Cardiac fibroblast (primary cell): ENCODE measurements at regions not wholly inside any gene's neighbourhood (a gene's known extent, or its start where the extent isn't known, plus 50 kb on each side); places are given as distances from the start of the nearest gene placed in this dataset.
"Not testable (repeated sequence)": the region's sequence is repeated elsewhere in the genome, so short reads cannot be mapped to it uniquely, and the experiment has no call there.

ENCODE experiments used
- DNase-seq, 2 donors: peaks; one replicate each; pipeline versions ENCODE4 v3.0.0 to v3.0.0-alpha.2; 2010; ENCODE audit warnings: low read depth in 2 of 2
- H3K4me3 ChIP-seq, 2 donors: replicated peaks in 1 of 2; 1 replicate in 1 of 2; 2 replicates in 1 of 2; pipeline ENCODE4 v1.5.1; 2011; ENCODE audit warnings: low read depth in 2 of 2, low read length in 2 of 2, mild to moderate bottlenecking in 2 of 2, moderate library complexity in 1 of 2
- TF ChIP-seq, protein P1 (sequence below): IDR thresholded peaks from one replicate; pipeline ENCODE4 v1.5.1; 2011; ENCODE audit warnings: low read depth, mild to moderate bottlenecking, low read length, inconsistent platforms

DNA sequence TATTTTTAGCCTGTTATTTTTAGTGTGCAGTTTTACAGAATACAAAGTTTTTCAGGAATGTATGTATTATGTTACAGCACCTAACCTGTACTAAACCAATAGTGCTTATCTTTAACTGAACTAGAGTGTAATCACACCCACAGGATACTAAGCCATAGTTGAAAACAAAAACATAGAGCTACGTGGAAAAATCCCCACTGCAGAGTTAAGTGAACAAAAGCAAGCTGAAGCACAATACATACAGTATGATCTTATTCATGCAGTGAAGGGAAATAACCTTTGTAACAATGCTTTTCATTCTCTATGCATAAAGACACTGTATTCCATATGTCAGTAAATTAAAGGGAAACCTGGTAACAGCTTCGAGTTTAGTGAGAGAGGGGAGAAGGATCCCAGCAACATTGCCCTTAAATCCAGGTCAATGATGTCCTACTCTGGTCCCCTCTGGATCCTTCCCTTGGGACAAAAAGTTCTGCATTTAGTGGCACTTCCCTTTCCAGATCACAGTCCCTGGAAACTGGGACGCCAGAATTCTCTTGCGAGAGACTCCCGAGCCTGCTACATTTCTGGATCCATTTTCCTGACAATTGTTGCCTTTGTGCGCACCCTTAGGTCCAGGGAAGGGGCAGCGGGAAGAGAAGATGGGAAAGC, 121.3 kb upstream of the CCND2 start:
- no peak overlapping the region for H3K4me3 ChIP-seq
- DNase-seq = no peak
- TF ChIP-seq, protein P1, sequence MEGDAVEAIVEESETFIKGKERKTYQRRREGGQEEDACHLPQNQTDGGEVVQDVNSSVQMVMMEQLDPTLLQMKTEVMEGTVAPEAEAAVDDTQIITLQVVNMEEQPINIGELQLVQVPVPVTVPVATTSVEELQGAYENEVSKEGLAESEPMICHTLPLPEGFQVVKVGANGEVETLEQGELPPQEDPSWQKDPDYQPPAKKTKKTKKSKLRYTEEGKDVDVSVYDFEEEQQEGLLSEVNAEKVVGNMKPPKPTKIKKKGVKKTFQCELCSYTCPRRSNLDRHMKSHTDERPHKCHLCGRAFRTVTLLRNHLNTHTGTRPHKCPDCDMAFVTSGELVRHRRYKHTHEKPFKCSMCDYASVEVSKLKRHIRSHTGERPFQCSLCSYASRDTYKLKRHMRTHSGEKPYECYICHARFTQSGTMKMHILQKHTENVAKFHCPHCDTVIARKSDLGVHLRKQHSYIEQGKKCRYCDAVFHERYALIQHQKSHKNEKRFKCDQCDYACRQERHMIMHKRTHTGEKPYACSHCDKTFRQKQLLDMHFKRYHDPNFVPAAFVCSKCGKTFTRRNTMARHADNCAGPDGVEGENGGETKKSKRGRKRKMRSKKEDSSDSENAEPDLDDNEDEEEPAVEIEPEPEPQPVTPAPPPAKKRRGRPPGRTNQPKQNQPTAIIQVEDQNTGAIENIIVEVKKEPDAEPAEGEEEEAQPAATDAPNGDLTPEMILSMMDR = no peak

DNA sequence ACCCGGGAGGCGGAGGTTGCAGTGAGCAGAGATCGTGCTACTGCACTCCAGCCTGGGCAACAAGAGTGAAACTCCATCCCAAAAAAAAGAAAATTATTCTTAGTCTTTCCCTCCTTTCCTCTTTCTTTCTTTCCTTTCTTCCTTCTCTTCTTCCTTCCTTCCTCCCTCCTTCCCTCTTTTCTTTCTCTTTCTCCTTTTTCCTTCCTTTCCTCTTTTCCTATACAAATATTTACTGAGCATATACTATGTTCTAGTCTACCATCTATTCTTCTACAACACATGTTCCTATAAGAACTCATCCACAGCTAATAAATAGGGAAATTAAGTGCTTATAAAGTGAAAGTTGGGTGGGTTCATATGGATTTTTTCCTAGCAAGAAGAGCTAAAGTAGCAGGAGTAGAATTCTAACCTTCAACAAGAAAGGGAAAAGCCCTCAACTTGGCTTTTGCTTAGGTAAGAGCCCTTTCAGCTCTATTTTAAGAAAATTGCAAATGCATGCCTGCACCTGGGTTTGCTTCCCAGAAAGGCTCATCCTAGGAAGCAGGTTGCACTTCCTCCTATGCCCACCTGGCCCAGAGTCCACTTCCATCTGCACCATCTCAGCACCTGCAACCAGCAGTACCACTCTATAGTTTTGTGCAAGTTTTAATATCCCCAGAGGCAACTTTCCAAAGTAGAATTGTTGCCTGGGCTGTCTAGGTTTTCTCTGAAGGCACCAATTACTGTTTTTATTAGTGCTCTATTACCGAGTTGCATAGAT, 122.0 kb upstream of the CCND2 start:
- TF ChIP-seq, protein P1 = no peak
- DNase-seq = no peak
- no peak overlapping the region for H3K4me3 ChIP-seq

DNA sequence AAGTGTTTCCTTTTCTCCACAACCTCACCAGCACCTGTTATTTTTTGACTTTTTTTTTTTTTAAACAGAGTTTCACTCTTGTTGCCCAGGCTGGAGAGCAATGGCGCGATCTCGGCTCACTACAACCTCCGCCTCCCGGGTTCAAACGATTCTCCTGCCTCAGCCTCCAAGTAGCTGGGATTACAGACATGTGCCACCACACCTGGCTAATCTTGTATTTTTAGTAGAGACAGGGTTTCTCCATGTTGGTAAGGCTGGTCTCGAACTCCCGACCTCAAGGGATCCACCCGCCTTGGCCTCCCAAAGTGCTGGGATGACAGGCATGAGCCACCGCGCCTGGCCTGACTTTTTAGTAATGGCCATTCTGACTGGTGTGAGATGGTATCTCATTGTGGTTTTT, 123.2 kb upstream of the CCND2 start:
- not testable (repeated sequence) for H3K4me3 ChIP-seq, DNase-seq

DNA sequence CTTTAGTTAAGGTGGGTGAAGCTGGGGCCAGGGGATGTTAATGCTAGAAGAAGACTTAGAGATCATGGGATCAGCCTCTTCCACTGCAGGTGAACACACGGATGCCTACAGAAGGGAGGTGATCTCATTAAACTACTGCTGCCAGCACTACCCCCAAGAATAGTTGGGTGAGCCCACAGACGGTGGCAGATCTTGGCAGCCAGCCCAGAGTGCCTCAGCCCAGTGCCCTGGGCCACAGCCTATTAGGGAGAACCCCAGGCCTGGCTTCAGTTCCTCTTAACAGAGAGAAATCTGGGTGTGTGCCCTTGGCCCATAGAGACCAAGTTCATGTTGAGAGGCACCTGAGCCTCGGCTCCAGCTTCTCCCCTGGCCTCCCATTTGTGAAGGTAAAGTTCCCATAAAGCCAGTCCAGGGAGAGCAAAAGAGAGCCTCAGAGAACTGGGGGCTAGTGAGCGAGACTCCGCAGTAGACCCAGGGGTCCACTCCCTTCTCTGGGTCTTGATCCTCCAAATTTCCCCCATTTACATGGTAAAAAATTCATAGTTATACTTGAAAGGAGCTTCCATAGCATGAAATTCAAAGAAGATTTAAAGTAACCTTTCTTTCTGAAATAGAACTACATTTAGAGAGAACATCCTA, 125.0 kb upstream of the CCND2 start:
- DNase-seq = no peak
- no peak overlapping the region for H3K4me3 ChIP-seq
- TF ChIP-seq, protein P1 = no peak

DNA sequence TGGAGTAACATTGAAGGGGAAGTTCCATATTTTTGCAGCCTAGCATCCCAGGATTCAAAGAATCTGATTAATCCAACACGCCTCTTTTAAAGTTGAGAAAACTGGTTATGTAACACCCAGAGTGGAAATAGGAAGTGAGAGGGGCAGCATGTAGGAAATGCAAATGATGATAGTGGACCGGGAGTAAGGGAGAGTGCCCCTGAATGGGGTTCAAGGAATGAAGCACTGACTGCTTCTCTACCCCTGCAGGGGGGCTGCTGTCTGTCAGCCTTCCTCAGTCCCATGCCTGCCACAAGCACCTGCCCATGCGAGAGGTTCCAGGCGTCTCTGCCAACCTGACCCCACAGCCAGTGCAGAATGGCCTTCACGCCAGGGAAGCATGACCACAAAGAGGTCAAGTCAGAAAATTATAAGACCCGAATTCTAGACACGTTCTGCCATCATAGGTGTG, 126.5 kb upstream of the CCND2 start:
- no peak for DNase-seq

DNA sequence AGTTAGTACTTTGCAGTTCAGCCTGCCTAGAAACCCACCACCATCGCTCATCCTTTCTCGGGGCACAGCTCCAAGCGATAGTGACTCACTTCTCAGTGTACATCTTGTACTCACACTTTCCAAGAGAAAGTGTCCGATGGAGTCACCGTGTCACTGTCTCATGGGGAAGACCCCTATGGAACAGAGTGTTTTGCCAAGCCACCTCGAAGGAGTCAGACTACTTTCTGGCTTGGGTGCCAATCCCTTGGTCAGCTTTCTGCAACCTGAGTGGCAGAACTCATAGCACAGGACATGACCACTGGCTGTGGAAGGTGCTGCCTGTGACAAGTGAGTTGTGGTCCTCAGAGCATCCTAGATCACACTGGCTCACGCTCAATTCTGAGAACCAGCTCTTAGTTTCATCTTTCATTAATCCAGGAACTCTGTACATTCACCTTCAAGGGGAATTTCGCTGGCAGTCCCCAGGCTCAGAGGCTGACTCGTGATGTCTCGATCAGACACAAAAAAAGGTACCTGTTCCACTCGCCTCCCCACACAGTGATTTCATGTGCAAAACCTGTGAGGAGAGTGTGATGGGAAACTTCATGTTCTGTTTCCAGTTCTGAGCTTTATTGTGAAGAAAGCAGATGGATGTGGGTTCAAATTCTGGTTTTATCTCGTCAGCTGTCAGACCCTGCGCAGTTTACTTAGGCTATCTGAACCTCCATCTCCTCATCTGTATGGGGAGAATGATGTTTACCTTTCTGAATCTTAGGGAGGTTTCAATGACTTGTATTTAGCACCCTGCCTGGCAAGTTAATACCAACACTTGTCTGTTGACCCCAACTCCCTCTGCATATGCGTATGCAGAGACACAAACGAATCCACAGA, 127.3 kb upstream of the CCND2 start:
- TF ChIP-seq, protein P1 = no peak
- no peak overlapping the region for H3K4me3 ChIP-seq
- no peak for DNase-seq

More for the DNA sequence above, 126.5 kb upstream of the CCND2 start:
- TF ChIP-seq, protein P1 = no peak
- H3K4me3 ChIP-seq = no peak overlapping the region
